Uterus (tissue), 3 donors: ENCODE measurements at regions not wholly inside any gene's neighbourhood (a gene's known extent, or its start where the extent isn't known, plus 50 kb on each side); places are given as distances from the start of the nearest gene placed in this dataset.

Experiments
- DNase-seq, 2 donors: peaks; one replicate each; pipeline ENCODE4 v3.0.0-alpha.2; 2019 to 2020
- H3K27ac ChIP-seq, 2 donors: fragments of 200-600 bp; sonication (generic); 1 replicate in 1 of 2; 2 replicates in 1 of 2; pipeline ENCODE4 v1.5.1; 2016 to 2018
- H3K27me3 ChIP-seq, 2 donors: fragments of 200-600 bp; sonication (generic); one replicate each; pipeline ENCODE4 v1.5.1; 2018 to 2019; ENCODE audit warnings: control low read depth in 1 of 2
- H3K36me3 ChIP-seq, 2 donors: fragments of 200-600 bp; sonication (generic); one replicate each; pipeline ENCODE4 v1.5.1; 2019; ENCODE audit warnings: control low read depth in 1 of 2
- H3K4me1 ChIP-seq, 2 donors: fragments of 200-600 bp; sonication (generic); one replicate each; pipeline ENCODE4 v1.5.1; 2018 to 2019; ENCODE audit warnings: control low read depth in 1 of 2
- H3K4me3 ChIP-seq, 2 donors: fragments of 200-600 bp; sonication (generic); 1 replicate in 1 of 2; 2 replicates in 1 of 2; pipeline ENCODE4 v1.5.1; 2018 to 2019; ENCODE audit warnings: mild to moderate bottlenecking in 1 of 2
- H3K9me3 ChIP-seq, 2 donors: fragments of 200-600 bp; sonication (generic); one replicate each; pipeline ENCODE4 v1.5.1; 2019; ENCODE audit warnings: control low read depth in 1 of 2
- CTCF ChIP-seq, 4 experiments: fragments of 200-600 bp in 2 of 4; fragments of 450-650 bp in 2 of 4; sonication (generic) in 2 of 4; IDR thresholded peaks; one replicate each; pipeline ENCODE4 v1.5.1; 2016 to 2019; ENCODE audit warnings: antibody characterized with exemption in 4 of 4, mild to moderate bottlenecking in 2 of 4, moderate library complexity in 1 of 4
- POLR2A ChIP-seq, 2 donors: fragments of 450-650 bp; IDR thresholded peaks; one replicate each; pipeline ENCODE4 v1.6.1; 2016; ENCODE audit warnings: antibody characterized with exemption in 2 of 2, mild to moderate bottlenecking in 1 of 2, moderate library complexity in 1 of 2
- intact Hi-C: fragments of 100-400 bp; cut with DNase I; formaldehyde crosslinking; loops from one replicate; pipeline ENCODE4 v1.15.1; 2023; ENCODE audit warnings: low total_unique reads
- donor health status: DM: yes; HTN: yes; CAD: no.

- Histone ChIP-seq H3K9me3 (no peaks in the 10 kb centered on the region), H3K4me1 (no peaks in the 10 kb centered on the region), H3K4me3 (no peak overlapping the region), H3K36me3 (no peaks in the 10 kb centered on the region), H3K27me3 (no peaks in the 10 kb centered on the region), H3K27ac (no peak overlapping the region)
- intact Hi-C loops, result no loop called here
- no peak for TF ChIP-seq POLR2A (IDR thresholded peaks at IDR 0.05)
- TF ChIP-seq CTCF (IDR thresholded peaks at IDR 0.05), result no peak
- no peak for DNase-seq
Measured at GRCh38 chr5:144566747-144567420, 396.2 kb downstream of the KCTD16 start.

- no peak overlapping the region for H3K27ac ChIP-seq
- H3K4me1 ChIP-seq, result no peaks in the 10 kb centered on the region
- H3K4me3 ChIP-seq, result no peak overlapping the region
- H3K27me3 ChIP-seq, result no peaks in the 10 kb centered on the region
- intact Hi-C loops, result no loop called here
- DNase-seq, result no peak
- H3K36me3 ChIP-seq, result no peaks in the 10 kb centered on the region
- no peak for TF ChIP-seq POLR2A (IDR thresholded peaks at IDR 0.05)
- no peak for TF ChIP-seq CTCF (IDR thresholded peaks at IDR 0.05)
- H3K9me3 ChIP-seq, result no peaks in the 10 kb centered on the region
Measured at GRCh38 chr5:144549580-144549979, 378.9 kb downstream of the KCTD16 start.

- Histone ChIP-seq H3K27me3 (no peaks in the 10 kb centered on the region), H3K4me3 (no peak overlapping the region), H3K27ac (no peak overlapping the region), H3K4me1 (no peaks in the 10 kb centered on the region), H3K36me3 (no peaks in the 10 kb centered on the region), H3K9me3 (no peaks in the 10 kb centered on the region)
- intact Hi-C loops, result no loop called here
- DNase-seq, result no peak
- TF ChIP-seq CTCF (IDR thresholded peaks at IDR 0.05) (no peak), POLR2A (IDR thresholded peaks at IDR 0.05) (no peak)
Measured at GRCh38 chr5:144548936-144549335, 378.3 kb downstream of the KCTD16 start.

GRCh38 chr5:144547098-144547499 lies 376.4 kb downstream of the KCTD16 start:
- Histone ChIP-seq H3K27ac (no peak overlapping the region), H3K4me1 (no peaks in the 10 kb centered on the region), H3K4me3 (no peak overlapping the region), H3K27me3 (no peaks in the 10 kb centered on the region), H3K9me3 (no peaks in the 10 kb centered on the region), H3K36me3 (no peaks in the 10 kb centered on the region)
- no peak for TF ChIP-seq CTCF (IDR thresholded peaks at IDR 0.05)
- no peak for TF ChIP-seq POLR2A (IDR thresholded peaks at IDR 0.05)
- DNase-seq, result no peak
- intact Hi-C loops, result no loop called here

- TF ChIP-seq POLR2A (IDR thresholded peaks at IDR 0.05) (no peak), CTCF (IDR thresholded peaks at IDR 0.05) (no peak)
- intact Hi-C loops, result no loop called here
- Histone ChIP-seq H3K27me3 (no peaks in the 10 kb centered on the region), H3K4me1 (no peaks in the 10 kb centered on the region), H3K36me3 (no peaks in the 10 kb centered on the region), H3K27ac (no peak overlapping the region), H3K4me3 (no peak overlapping the region), H3K9me3 (no peaks in the 10 kb centered on the region)
- no peak for DNase-seq
Measured at GRCh38 chr5:144538845-144539244, 368.2 kb downstream of the KCTD16 start.
